OCI-LY7 (cell line): ENCODE measurements at regions not wholly inside any gene's neighbourhood (a gene's known extent, or its start where the extent isn't known, plus 50 kb on each side); places are given as distances from the start of the nearest gene placed in this dataset.

Experiments used
- EZH2phosphoT487 ChIP-seq: fragments of 200-600 bp; sonication (generic); IDR thresholded peaks from 2 replicates; pipeline ENCODE4 v1.6.1; 2018; ENCODE audit warnings: low read depth, borderline replicate concordance, mild to moderate bottlenecking, mixed run types, antibody characterized with exemption, low read length, moderate library complexity, mixed read lengths
- TF ChIP-seq, protein P1 (sequence below): fragments of 200-600 bp; sonication (generic); conservative IDR thresholded peaks from 2 replicates; pipeline ENCODE4 v1.5.1; 2014; ENCODE audit warnings: mild to moderate bottlenecking, antibody characterized with exemption, low read length, moderate library complexity, mixed read lengths

DNA sequence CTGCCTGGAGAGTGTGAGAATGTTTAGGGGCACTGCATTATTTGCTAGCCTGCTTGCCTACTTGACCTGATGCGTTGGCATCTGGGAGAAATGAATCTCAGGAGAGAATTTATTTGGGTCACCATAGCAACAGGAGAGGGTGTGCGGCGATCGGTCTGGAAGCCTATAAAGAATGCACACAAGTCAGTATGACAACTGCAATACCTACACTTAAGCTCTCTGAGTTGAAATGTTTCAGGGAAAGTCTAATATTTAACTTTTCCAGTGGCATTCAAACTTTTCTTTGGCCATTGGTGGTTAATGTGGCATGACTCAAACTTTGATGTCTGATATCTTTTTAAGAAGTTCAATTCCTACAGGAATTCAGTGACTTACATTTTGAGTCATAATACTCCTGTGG, 205.1 kb downstream of the NEDD1 start:
- TF ChIP-seq, protein P1, sequence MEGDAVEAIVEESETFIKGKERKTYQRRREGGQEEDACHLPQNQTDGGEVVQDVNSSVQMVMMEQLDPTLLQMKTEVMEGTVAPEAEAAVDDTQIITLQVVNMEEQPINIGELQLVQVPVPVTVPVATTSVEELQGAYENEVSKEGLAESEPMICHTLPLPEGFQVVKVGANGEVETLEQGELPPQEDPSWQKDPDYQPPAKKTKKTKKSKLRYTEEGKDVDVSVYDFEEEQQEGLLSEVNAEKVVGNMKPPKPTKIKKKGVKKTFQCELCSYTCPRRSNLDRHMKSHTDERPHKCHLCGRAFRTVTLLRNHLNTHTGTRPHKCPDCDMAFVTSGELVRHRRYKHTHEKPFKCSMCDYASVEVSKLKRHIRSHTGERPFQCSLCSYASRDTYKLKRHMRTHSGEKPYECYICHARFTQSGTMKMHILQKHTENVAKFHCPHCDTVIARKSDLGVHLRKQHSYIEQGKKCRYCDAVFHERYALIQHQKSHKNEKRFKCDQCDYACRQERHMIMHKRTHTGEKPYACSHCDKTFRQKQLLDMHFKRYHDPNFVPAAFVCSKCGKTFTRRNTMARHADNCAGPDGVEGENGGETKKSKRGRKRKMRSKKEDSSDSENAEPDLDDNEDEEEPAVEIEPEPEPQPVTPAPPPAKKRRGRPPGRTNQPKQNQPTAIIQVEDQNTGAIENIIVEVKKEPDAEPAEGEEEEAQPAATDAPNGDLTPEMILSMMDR: no peak
- TF ChIP-seq EZH2phosphoT487: no peak
